GM21367 (cell line): ENCODE measurements at regions not wholly inside any gene's neighbourhood (a gene's known extent, or its start where the extent isn't known, plus 50 kb on each side); places are given as distances from the start of the nearest gene placed in this dataset.
A peak's percentile ranks its signal among the peaks of the same experiment; 100 is the strongest.
"Not testable (repeated sequence)": the region's sequence is repeated elsewhere in the genome, so short reads cannot be mapped to it uniquely, and the experiment has no call there.

ENCODE experiments used
- ATAC-seq: cut with Tn5 transposase; IDR thresholded peaks from one replicate; pipeline ENCODE4 v1.9.1; 2021; ENCODE audit not compliant: unreplicated experiment

DNA sequence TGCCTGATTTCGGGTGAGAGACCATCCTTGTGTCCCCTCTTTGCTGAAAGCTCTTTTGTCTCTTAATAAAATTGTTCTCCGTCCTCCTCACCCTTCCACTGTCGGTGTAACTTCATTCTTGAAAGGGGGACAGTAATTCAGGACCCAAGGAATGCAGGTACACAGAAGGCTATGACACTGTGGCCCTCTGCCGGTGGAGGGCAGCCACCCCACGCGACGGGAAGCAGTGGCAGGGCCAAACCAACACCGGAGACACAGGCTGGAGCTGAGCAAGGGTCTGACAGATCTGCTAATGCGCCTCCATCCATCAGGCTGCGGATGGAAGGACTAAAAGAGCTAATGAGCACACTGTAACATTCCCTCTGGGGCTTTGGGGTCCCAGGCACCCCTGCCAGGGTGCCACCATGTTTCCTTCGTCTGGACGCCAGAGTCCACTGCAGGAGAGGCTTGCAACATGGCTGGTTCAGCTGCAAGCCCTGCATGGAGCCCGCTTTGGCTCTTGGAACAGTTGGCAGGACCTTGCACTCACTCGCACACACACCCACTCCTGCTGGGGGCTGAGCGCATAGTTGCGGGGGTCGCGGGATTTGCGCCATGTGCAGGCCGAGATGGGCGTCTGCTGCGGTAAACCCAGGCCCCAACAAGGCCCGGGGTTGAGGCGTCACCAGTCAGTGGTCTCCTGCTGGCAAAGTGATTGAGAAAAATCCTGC is 544.1 kb upstream of the CDH7 start:
- ATAC-seq = no peak

DNA sequence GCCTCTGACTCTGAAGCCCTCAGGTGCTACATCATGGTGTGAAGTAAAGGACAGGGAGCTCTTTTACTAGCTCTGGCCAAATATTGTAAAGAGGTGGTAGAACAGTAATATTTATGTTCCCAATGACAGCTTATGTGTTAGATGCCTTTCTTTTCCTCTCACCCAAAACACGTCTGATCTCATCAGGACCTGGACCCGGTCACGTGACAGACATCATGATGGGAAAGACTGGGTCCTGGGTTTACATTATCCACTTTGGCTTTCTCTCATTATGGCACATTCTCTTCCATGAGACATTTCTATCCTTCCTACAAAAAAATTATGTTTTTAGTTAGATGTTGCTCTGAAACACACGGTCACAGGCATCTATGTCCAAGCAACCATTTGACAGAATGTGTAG is 548.7 kb upstream of the CDH7 start:
- no peak for ATAC-seq

DNA sequence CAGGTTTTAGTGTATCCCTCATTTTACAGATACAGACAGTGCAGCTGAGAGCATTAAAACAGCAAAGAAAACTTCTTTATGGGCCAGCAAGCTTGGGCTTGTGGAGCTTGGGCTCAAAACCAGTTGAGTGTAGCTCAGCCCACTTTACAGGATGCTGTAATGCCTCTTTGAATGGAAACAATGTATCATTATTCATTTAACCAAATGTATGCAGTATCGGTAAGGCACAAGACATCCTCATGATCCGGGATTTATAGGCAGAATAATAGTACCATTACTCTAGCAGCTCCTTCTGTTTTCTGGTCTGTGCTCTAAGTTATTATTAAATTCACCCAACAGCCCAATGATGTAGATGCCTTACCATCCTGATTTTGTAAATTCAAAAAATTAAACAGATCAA is 575.1 kb upstream of the CDH7 start:
- no peak for ATAC-seq

DNA sequence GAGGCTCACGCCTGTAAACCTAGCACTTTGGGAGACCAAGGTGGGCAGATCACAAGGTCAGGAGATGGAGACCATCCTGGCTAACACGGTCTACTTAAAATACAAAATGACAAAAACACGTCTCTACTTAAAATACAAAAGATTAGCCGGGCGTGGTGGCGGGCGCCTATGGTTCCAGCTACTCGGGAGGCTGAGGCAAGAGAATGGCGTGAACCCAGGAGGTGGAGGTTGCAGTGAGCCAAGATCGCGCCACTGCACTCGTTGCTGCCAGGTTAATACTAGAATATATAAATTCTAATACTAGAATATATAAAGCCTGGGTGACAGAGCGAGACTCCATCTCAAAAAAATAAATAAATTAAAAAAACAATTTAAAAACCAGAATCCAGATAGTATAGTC is 588.7 kb upstream of the CDH7 start:
- ATAC-seq = not testable (repeated sequence)

DNA sequence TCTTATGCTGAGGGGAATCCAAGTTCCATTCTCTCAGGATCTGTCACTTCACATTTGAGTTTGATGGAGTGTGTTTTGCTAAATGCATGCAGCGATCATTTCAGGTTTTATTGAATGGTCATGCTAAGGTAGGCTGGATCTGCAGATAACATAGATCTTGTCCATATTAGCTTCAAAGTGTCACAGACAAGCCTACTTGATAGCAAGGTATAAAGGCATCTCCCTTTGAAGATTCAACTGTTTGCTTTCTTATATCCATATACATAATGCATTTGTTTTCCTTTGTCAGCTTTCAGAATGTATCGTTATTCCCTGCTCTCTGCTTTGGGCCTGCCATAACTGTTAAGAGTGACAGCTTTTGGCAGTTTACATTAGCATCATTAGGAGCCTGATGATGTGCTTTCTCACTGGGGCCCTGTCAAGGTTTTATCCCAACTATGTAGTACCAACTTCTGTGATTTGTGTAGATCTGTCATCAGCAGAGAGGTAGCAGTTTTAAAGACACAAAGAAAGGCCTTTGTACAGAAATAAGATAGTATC is 604.3 kb upstream of the CDH7 start:
- ATAC-seq = no peak

DNA sequence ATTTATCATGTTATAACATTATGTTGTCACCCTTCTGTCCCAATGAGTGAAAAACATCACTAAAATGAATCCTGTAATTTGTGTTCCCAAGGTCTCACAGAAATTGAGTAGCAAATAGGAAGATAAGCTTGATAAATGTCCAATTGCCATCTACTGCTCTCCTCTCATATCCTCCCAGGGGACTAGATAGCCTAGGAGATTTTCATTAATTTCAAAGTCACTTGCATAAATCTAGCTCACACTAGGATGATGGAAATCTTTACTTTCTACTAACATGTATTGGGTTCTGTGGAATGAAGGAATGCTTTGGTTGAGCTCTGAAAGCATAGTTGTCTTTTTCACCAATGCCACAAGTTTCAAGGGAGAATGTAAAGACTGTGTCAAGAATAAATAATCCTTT is 605.5 kb upstream of the CDH7 start:
- ATAC-seq = no peak

DNA sequence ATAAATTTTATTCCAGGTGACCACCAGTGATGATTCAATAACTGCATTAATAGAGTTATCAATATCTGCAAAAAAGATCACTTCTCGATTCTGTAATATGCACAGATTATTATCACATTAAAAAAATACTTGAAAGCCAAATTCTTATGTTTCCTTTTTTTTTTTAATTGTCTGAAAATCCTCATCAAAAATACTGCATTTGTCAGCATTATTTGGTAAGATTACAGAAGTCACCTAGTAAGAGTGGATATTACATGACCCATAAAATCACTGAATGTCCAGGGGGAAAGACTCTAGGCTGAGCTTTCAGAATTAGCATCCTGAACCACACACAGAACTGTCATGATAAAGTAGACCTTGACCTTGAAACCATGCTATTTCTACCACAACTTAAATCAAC is 617.2 kb upstream of the CDH7 start:
- ATAC-seq = no peak

DNA sequence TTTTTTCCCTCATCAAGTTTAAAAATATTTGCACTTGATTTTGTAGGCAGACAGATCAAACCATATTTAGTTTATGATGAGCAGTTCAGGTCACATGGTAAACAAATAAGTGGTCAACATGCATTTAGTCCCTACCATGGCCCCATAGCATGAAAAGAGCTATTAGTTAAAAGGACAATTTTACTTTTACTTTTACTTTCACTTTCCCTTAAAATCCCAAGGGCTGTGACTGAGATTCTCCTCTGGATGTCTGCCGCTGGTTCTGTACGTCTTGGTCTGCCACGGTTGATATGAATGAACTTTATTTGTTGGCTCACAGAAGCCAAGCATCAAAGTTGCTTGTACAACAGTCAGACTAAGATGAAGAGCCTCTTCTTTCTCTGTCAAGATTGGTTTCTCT is 626.2 kb upstream of the CDH7 start:
- no peak for ATAC-seq

DNA sequence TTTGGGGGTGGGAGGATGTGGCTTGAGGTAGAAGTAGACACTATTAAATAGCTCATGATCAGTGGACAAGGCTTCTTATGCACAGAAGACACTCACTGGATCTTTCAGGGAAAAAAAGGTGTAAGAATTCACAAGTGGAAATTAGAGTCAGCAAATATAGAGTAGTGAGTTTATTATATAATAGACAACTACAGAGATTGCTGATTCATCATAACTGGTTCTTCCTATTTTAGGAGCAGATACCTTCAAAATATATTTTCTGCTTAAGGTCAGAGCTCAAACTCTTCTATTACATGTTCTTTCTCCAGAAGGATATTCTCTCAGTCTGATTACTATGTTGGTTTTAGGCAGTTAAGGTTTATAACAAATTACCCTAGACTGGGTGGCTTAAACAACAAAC is 646.9 kb upstream of the CDH7 start:
- ATAC-seq = no peak

DNA sequence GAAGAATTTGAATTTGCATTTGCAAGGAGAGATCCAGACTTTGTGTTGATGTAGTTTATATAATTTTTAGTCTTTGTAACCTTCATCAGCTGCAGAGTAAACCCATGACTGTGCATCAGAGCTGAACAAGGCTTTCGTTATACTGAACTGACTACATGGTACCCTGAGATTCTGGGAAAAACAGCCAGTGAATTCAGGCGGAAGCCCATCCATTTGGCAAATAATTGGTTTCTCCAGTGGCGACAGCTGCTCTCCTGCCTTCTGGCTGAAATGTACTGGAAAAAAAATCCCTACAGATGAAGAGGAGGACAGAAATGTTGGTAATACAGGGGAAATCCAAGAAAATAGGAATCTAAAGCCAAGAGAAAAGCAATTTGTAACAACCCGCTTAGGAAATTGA is 657.5 kb upstream of the CDH7 start:
- ATAC-seq = no peak

DNA sequence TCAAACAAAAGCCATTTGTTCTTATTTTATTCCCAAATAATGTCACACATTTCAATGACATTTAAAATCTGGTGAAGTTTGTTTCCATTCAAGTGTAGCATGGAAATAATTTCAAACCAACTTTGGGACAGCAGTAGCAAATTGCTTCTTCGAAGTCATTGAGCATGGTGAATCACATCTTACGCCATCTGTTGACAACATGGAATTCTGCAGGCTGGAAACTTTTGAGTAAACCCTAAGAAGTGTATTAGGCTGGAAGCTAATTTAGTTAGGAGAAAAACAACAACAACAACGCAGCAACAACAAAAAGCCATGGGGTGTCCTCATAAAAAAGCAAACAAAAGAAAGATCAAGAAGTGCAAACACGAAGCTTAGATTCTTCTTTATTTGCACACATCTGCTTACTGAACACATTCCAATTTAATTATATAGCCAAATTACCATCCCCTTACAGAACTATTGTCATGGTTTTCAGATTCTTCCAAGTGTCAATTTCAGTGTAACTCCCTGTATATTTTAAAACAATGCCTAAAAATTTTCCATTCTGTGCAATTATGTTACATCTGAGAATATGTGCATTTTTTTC is 659.0 kb upstream of the CDH7 start:
- peak; percentile 70 for ATAC-seq

DNA sequence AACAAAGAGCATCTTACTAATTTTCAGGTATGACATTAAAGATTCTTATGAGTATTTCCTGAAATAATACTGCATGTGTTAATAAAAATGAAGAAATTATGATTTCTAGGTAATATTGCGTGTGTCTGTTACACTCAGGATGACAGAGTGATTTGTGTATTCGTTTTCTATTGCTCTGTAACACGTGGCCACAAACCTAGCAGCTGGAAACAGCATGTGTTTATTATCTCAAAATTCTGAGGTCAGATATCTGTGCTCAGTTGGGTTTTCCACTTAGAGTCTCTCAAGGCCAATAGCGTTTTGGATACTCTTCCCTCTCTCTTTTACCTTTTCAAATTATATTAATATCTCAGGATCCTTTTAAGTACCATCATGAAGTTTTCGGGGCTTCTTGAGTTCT is 667.9 kb upstream of the CDH7 start:
- ATAC-seq = no peak

DNA sequence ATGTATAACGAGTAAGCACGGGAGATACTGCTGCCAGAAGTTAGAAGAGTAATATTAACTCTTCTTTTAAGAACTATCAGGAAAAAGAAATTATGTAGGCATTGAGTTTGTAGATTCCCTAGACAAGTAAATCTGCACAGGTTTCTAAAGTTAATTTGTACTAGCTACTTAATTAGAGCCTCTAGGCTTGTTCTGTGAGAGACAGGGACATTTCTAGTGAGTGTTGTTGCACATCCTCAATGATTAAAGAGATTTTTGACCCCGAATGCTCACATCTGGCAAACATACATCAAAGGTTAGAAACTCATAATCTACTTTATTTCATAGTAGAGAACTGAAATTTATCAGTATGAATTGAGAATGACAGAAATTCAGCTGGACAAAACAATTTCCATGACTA is 669.0 kb upstream of the CDH7 start:
- ATAC-seq = no peak

DNA sequence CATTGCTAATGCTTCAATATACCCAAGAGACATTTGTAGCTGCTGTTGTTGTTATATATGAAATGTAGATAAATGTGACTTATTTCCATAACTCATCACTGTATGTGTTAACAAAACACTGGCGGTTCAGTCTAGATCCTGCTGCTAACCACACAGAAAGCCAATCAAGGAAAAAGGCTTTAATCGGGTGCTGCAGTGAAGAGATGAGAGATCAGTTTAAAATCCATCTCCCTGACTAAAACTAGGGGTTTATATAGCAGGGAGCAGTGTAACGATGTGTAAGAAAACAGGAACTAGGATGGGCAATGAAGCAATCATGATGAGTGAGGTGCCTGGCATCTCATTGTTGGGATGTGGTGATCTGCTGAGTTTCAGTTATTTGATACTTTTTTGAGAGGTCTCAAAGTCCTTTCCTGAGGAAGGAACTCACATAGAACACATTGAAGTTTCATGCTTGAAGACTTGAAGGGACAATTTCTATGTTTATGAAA is 677.7 kb upstream of the CDH7 start:
- ATAC-seq = no peak

DNA sequence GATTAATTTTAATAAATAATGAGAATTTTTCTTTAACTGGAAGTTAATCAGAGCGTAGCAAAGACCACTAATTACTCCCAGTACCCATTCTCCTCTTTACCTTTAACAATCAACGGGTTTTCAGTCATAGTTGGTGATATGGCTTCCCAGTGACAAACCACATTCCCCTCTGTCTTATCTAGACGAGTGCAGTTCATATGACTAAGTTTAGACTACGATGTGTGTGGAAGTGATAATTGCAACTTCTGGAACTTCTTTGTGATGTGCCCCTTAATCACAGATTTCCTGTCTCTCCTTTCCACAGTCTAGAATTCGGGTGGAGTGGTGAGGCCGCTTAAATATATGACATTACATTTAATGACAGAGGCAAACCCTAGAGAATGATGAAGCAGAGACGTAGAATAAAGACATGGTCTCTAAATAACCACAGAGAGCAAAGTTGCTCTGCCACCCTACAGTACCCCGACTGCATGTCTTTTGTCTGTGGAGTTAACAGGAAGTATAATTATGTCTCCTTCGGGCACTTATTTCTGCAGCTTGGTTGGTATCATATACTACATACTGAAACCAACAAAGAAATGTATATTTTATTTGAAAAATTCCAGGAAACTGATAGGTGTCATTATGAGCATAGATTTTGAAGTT is 693.3 kb upstream of the CDH7 start:
- no peak for ATAC-seq

DNA sequence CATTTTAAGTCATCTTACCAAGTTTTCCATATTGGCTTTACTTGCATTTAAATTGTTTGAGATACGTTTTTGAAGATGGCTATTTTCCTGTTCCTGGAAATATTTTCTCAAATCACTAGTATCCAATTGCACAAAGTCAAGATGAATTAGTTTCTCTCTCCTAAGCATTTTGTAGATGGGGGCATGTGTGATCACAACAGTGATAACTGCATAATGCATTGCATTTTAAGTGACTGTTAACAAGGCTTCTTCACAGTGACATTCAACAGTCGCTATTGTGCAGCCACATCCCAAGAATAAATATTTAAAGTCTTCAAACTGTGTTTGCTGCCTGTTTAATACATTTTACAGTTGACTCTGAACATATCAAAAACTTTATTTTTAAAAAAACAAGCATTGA is 694.2 kb upstream of the CDH7 start:
- ATAC-seq = no peak

DNA sequence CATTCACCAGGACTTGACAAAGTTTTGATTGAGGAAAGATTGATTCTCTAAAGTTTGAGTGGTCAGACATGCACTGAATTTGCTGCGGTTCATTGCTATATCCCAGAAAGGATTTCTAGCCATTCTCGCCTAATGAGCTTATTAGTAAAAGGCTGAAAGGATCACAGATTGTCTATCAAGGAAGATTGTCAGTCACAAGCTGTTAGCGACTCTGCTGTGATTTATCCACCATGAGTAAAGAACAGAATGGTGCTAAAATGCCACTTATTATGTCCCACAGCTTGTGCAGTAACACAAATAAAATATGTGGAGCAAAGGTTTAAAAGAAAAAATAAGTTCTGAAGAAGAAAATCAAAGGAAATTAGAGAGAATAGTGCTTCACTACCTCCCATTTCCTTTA is 701.2 kb upstream of the CDH7 start:
- no peak for ATAC-seq

DNA sequence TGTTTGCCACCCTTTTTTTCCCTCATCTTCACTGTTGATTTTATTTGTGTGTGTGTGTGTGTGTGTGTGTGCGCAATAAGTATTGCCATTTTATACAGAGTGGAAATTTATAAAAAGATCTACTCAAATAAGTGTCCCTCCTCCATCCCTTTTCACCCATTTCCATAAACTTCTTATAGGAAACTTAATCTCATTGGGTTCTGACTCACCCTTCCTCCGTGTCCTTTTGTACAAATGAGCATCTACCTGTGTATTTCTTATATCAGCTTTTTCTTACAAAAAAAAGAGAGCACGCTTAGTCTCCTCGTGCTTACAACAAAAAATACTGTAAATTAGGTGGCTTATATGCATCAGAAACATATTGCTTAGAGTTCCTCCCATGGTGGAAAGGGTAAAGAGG is 711.2 kb upstream of the CDH7 start:
- ATAC-seq = no peak

DNA sequence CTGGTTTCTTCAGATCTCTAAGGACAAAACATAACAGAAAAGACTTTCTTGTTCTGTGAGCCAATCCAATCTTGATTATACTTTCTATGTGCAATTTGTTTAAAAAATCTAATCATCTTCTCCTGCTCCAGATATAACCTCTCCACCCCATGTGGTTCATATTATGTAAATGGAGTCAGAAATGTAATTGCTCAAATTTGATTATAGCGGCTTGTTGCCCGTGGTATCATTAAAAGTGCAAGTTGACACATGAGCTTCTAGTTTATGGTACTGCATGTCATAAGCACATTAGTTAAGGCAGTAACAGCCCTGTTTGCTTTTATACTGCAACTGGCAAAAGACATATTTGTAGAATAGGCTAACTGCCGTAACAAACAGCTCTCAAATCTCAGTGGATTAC is 715.1 kb upstream of the CDH7 start:
- no peak for ATAC-seq

DNA sequence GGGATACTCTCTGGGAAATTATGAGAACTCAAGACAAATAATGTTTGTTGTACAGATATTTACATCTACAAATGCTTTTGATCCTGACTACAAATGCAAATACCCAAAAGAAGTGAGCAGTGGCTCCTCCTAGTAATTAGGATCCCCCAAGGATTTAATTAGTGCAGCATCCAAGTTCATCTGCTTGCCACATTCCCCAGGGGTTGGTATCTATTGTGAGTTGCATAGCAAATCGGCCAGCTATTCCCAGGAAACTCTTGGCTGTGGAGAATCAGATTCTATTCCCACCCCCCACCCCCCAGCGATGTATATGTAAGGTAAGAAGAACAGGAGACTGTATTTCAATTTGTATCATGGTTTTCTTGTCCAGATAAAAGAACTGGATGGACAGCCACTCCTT is 725.1 kb upstream of the CDH7 start:
- ATAC-seq = no peak

DNA sequence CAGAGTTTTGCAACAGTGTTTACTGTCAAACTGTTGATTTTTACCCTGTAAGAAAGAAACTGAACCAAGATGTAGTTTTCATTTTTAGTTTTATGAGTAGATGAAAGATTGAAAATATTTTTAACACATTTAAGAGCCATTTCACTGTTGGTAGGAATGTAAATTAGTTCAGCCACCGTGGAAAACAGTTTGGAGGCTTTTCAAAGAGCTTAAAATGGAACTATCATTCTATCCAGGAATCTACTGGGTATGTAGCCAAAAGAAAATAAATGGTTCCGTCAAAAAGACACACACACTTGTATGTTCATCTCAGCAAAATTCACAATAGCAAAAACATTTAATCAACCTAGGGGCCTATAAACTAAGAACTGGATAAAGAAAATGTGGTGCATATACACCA is 729.8 kb upstream of the CDH7 start:
- no peak for ATAC-seq

DNA sequence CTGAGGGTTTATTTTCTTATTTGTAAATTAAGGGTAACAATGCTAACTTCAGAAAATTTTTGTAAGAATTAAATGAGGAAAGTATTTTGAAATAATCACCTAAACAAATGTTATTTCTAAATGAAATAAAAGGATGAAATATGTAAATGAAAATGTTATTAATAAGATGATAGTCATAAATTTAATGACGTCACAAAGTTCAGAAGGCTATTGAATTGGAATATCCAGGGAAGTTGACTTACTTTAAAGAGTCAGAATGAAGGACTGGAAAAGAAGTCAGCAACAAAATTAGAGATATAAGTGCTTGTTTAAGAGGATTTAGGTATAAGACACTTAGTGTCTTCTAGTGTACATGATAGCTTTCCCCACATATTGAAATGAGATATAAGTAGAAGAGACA is 732.6 kb upstream of the CDH7 start:
- ATAC-seq = no peak
